GM19467 (cell line): ENCODE measurements at regions not wholly inside any gene's neighbourhood (a gene's known extent, or its start where the extent isn't known, plus 50 kb on each side); places are given as distances from the start of the nearest gene placed in this dataset.

Source experiments
- ATAC-seq: cut with Tn5 transposase; IDR thresholded peaks from one replicate; pipeline ENCODE4 v1.9.1; 2021; ENCODE audit warnings: mild to moderate bottlenecking, moderate library complexity; ENCODE audit not compliant: unreplicated experiment

GRCh38 chr7:25762511-25763462, 389.2 kb upstream of the NFE2L3 start:
- ATAC-seq = no peak

DNA sequence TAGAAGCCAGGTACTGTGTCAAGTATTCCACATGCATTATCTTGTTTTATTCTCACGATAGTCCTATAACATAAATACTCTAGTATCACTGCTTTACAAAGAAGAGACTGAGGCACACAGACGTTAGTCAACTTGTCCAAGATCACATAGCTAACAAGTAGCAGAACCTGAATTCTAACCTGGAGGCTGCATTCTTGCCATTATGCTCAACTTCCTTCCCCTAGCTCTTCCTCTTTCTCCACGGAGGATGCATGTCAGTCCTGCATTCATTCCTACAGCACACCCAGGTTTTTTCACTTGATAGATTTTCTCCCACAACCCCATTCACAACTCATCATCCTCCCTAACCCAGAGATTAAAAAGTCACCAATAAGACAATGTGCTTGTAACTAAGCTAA, 388.5 kb upstream of the NFE2L3 start:
- ATAC-seq = no peak

GRCh38 chr7:25765110-25765655, 386.8 kb upstream of the NFE2L3 start:
- no peak for ATAC-seq

DNA sequence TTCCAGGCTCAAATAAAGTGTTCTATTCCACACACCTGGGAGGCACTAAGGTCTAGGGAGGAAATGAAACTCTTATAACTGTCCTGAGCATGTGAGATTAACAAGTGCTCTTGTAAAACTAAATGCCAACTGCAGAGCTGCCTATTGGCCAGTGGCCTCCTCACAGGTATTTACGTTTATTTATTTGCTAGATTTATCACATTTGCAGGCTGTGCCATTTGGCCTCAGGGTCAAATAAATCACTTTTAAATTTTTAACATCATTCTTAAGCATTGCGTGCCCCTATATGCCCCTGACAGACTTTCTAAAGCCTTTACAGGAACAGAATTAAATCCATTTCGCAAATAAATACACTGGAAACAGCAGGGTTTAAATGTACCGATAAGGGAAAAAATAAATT, 381.8 kb upstream of the NFE2L3 start:
- no peak for ATAC-seq

DNA sequence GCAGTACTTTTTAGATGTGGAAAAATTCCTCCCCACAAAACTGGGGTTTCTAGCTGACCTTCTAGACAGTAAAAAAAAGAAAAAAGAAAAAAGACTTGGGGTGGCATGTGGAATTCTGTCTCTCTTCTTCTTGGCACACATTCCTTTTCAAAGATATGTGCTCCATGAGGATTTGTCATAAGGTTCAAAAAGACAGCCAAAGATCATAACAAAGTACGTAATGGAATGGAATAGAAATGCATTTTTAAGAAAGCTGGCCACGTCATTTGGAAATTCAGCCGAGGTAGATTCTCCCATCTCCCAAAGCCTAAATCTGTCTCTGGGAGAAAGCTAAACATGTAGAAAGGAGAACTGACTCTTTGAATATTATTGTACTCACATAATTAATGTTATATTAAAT, 381.3 kb upstream of the NFE2L3 start:
- ATAC-seq = no peak

DNA sequence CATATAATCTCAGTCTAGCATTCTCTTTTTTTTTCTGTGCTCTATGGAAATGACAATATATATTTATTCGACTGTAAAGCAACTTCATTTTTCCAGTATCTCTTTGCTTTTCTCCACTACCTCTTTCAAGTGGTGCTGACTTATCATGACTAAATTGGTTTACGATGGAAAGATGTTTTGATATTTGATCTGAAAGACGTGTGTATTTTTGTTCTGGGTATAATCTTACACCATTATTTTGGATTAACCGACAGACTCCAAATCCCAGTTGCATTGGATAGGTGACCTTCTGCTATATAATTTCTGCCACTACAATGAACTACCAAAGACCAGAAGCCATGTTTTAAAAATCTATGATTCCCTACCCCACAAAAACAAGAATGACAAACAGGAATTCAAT, 380.5 kb upstream of the NFE2L3 start:
- no peak for ATAC-seq

GRCh38 chr7:25772802-25773201, 379.2 kb upstream of the NFE2L3 start:
- ATAC-seq = no peak

DNA sequence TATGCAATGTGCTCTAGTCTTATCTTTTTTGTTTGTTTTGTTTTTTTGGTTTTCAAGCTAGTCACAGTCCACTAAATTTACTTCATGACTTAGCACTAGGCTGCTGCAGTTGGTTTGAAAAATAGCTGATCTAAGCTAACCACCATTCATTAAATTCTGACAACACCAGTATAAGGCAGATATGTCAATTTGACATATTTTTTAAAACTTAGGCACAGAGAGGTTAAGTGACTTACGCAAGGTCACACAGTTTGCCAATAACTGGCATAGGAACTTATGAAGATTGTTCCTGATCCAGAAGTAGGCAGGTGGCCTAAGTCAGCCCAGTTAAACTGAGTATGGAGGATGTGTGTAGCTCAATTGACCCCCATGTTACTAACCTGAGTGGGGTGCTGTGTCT, 377.3 kb upstream of the NFE2L3 start:
- ATAC-seq = no peak

- no peak for ATAC-seq
These were observed 376.4 kb upstream of the NFE2L3 start for GRCh38 chr7:25775570-25775969.

GRCh38 chr7:25775999-25776743, 375.8 kb upstream of the NFE2L3 start:
- ATAC-seq = no peak

DNA sequence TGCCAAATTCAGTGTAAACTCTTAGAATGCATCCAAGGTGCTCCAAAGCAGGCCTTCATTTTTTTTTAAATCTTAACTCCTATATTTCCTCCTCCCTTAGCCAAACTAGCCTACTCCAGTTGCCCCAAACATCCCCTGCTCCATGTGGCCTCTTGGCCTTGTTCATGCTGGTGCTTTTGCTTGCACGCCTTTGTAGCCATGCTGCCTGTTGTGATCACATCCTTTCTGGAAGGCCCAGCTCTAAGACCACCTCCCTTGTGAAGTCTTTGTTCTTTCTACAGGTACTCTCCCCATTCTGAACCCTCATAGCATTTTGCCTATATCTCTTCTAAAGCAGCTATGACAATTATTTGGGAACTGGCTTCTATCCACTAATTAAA, 375.3 kb upstream of the NFE2L3 start:
- ATAC-seq = no peak

DNA sequence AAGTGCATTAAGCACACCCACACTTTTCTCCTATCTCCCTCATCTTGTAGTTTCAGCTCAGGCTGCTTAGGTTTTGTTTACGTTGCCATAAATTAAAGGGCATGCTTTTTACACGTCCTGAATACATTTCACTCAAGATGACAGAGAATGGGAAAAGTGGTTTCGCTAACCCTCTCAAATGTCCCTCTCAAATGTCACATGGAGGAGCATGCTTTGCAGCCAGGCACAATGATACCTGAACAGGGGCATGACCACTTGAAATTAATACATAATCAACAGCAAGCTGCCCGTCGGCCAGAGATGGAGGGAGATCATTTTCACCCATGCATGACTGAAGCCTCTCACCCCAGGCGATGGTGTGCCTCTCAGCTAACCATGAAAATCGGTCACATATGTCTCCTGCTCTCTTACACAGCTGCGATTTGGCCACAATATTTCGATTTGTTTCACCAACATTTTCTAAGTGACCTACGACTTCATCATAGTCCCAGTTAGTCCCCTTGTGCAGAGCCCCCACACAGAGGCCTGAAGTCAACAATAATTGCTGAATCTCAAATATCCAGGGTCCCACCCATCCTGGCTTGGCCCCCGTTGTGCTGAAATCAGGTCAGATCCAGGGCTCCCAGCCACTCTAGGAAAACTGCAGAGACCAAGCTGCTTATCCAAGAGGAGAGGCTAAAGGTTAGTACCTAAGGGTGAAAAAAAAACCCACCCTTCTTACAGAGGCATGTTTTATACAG, 373.9 kb upstream of the NFE2L3 start:
- ATAC-seq = no peak

DNA sequence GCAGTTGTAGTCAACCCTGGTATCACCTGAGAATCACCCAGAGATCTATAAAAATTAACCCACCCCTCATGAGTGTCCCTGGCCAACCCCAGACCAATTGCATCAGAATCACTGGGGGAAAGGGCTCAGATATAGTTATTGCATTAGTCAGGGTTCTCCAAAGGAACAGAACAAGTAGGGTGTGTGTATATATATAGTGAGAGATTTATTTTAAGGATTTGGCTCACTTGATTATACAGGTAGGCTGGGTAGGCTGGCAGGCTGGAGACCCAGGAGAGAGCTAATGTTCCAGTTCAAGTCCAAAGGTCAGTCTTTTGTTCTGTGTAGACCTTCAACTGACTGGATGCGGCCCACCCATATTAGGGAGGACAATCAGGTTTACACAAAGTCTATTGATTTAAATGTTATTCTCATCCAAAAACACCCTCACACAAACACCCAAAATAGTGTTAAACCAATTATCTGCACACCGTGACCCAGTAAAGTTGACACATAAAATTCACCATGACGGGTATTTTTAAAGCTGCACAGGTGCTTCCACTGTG, 372.9 kb upstream of the NFE2L3 start:
- no peak for ATAC-seq

DNA sequence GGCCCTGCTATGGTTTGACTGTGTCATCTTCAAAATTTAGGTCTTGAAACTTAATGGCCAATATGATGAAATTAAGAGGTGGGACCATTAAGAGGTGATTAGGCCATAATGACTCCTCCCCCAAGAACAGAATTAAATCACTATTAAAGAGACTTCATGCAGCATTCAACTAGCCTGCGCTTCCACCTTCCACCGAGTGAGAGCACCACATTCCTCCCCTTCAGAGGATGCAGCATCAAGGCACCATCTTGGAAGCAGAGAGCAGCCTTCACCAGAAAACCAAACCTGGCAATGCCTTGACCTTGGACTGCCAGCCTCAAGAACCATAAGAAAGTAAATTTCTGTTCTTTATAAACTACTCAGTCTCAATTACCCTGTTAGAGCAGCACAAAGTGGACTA, 371.1 kb upstream of the NFE2L3 start:
- ATAC-seq = no peak

DNA sequence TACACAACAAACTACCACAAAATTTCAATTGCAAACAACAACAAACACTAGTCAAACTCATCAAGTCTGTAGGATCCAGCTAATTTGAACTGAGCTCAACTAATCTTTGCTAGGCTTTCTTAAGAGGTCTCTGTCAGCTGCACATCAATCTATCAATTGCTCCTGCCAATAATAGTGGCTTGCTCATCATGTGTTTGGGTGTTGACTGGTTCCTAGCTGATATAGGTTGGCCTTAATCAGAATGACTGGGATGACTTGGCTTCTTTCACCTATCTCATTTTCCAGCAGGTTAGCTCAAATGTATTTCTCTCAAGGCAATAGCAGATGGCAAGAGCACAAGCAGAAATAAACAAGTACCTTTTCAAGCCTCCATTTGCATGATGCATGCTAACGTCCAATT, 370.3 kb upstream of the NFE2L3 start:
- no peak for ATAC-seq

GRCh38 chr7:25786936-25787335, 365.1 kb upstream of the NFE2L3 start:
- ATAC-seq = no peak

- no peak for ATAC-seq
These were observed 364.7 kb upstream of the NFE2L3 start for GRCh38 chr7:25787336-25787735.

GRCh38 chr7:25788371-25788770, 363.6 kb upstream of the NFE2L3 start:
- ATAC-seq = no peak

GRCh38 chr7:25788961-25789620, 362.9 kb upstream of the NFE2L3 start:
- no peak for ATAC-seq
